Activated CD4-positive, alpha-beta memory T cell treated with anti-CD3 and anti-CD28 coated beads for 36 hours (primary cell): ENCODE measurements at regions not wholly inside any gene's neighbourhood (a gene's known extent, or its start where the extent isn't known, plus 50 kb on each side); places are given as distances from the start of the nearest gene placed in this dataset.

Experiments used
- CTCF ChIA-PET: fragments of 350-600 bp; sonication (Branson Sonifier 250); formaldehyde crosslinking; loops from one replicate; lab custom pipeline; 2021; ENCODE audit warnings: antibody characterized with exemption, inconsistent platforms; lab: Charles Lee
- POLR2A ChIA-PET: fragments of 350-600 bp; sonication (Branson Sonifier 250); formaldehyde crosslinking; loops from one replicate; lab custom pipeline; 2021; ENCODE audit warnings: antibody characterized with exemption; lab: Charles Lee
- DNase-seq: peaks from one replicate; pipeline ENCODE4 v3.0.0-alpha.2; 2020
- H3K27ac Mint-ChIP-seq: one replicate; pipeline ENCODE4 v1.8.0; 2021; ENCODE audit warnings: mixed read lengths
- H3K27me3 Mint-ChIP-seq: one replicate; pipeline ENCODE4 v1.8.0; 2021; ENCODE audit warnings: mixed read lengths
- H3K36me3 Mint-ChIP-seq: one replicate; pipeline ENCODE4 v1.8.0; 2021; ENCODE audit warnings: mixed read lengths
- H3K4me1 Mint-ChIP-seq: one replicate; pipeline ENCODE4 v1.8.0; 2021; ENCODE audit warnings: low read depth, mixed read lengths
- H3K4me3 Mint-ChIP-seq: one replicate; pipeline ENCODE4 v1.8.0; 2021; ENCODE audit warnings: mild to moderate bottlenecking, mixed read lengths
- H3K9me3 Mint-ChIP-seq: one replicate; pipeline ENCODE4 v1.8.0; 2021; ENCODE audit warnings: mixed read lengths
- intact Hi-C: fragments of 100-400 bp; cut with micrococcal nuclease; formaldehyde crosslinking; loops from one replicate; pipeline ENCODE4 v1.15.1; 2023

DNA sequence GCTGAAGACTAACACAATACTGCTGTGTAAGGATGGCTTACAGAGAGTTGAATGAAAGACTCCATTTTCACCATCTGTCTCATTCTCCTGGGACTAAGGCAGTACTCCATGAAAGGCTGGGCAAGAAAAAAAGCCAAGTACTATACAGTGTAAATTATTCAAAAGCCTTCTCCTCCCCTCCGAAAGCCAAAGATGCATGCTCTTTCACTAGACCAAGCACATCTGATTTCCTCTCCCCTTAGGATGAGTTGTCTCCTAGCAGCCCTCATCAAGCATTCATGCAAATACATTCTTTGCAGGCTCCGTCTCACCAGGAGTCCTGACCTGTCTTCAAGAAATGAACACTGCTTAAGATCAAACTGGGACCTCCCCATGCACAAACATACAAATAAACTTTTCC is 133.5 kb upstream of the THBS1 start:
- no peak for DNase-seq
- Mint-ChIP-seq H3K9me3 (no peaks in the 10 kb centered on the region), H3K4me3 (no peak overlapping the region), H3K27me3 (peaks cover 11% of the 10 kb centered on the region), H3K27ac (no peak overlapping the region), H3K36me3 (no peaks in the 10 kb centered on the region), H3K4me1 (no peaks in the 10 kb centered on the region)
- ChIA-PET CTCF (no interaction called here), POLR2A (no interaction called here)
- intact Hi-C loops, result no loop called here

DNA sequence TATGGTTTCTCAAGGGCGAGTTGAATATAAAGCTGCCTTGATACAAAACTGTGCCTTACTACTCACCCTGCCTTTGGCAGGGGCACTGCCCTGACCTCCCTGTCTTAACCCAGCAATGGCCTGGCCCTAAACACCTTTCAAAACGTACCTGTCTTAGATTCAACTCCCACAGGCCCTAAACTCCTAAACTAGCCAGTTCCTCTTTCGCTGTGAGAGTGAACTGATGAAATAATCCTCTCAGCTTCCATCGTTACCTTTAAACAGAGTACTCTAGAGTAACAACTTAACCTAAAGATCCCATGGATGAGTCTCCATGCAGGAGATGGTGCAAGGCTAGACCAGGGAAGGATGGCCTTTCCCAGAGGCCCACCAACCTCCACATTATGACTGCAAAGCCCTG is 133.0 kb upstream of the THBS1 start:
- intact Hi-C loops, result no loop called here
- H3K36me3 Mint-ChIP-seq, result no peaks in the 10 kb centered on the region
- H3K4me3 Mint-ChIP-seq, result no peak overlapping the region
- ChIA-PET POLR2A (no interaction called here), CTCF (no interaction called here)
- H3K9me3 Mint-ChIP-seq, result no peaks in the 10 kb centered on the region
- H3K27ac Mint-ChIP-seq, result no peak overlapping the region
- H3K27me3 Mint-ChIP-seq, result peaks cover 11% of the 10 kb centered on the region
- DNase-seq, result no peak
- no peaks in the 10 kb centered on the region for H3K4me1 Mint-ChIP-seq

DNA sequence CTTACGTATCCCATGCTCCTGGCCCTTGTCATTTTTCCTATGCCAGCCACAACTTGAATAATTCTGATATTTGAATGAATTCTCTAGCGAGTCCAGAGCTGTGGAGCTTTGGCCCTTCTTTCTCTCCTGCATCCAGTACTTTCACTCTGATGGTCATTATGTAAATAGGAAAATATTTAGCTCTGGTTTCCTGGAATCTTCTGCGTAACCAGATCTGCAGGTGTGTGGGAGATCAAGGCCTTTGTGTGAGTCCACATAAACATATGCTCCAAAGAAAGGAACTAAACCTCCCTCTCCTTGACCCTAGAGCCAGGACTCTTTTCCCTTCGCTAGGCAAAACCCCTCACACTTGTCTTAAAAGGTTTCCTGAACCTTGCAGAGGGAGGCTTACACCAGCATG is 132.5 kb upstream of the THBS1 start:
- Mint-ChIP-seq H3K4me3 (no peak overlapping the region), H3K9me3 (no peaks in the 10 kb centered on the region), H3K27ac (no peak overlapping the region), H3K36me3 (no peaks in the 10 kb centered on the region), H3K27me3 (peaks cover 11% of the 10 kb centered on the region), H3K4me1 (no peaks in the 10 kb centered on the region)
- ChIA-PET POLR2A (no interaction called here), CTCF (no interaction called here)
- DNase-seq, result no peak
- intact Hi-C loops, result no loop called here

DNA sequence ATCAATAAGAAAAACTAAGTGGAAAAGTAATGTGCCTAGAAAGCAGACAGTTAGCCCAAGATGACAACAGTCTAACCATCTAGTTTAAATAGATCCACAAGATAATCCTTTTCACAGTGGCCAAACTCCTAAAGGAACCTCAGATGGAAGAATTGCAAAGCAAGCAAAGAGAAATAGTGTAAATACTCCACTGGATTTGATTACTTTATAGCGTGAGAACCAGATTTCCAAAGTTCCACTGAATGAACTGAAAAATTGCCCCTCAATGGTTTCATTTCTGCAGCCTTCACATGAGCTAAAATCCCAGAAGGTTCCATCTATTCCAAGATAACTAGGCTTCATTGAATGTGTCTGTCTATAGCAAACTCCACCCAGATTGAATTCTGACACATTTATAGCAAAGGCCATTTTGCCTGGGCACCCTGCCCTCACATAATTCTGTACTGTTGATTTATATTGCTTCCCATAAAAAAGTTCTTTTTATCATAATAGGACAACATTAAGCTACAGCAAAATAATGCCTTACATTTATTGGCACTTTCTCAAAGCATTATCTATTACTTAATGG is 129.7 kb upstream of the THBS1 start:
- CTCF ChIA-PET, result no interaction called here

DNA sequence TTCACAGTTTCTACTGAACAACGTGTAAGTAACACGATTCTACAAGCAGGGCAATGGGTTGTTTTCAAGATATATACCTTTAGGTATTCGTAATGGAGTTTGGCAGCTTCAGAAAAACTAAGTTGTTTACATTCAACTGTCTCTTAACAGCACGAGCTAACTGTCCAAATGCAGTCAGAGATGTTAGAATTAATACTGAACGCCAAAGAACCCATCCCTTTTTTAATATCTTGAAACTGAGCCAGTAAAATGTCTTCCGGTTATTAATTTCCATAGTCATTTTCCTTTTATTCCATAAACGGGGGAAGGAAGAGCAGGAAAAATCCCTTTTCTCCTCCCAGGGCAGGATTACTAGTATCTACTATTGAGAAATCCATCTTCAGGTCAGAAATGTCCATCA is 129.0 kb upstream of the THBS1 start:
- Mint-ChIP-seq H3K36me3 (no peaks in the 10 kb centered on the region), H3K4me1 (no peaks in the 10 kb centered on the region), H3K27ac (no peak overlapping the region), H3K4me3 (no peak overlapping the region), H3K9me3 (no peaks in the 10 kb centered on the region), H3K27me3 (peaks cover 6% of the 10 kb centered on the region)
- POLR2A ChIA-PET, result no interaction called here
- intact Hi-C loops, result no loop called here
- CTCF ChIA-PET, result no interaction called here
- no peak for DNase-seq

More for the DNA sequence above, 129.7 kb upstream of the THBS1 start:
- POLR2A ChIA-PET, result no interaction called here
- H3K27me3 Mint-ChIP-seq, result peaks cover 6% of the 10 kb centered on the region
- H3K27ac Mint-ChIP-seq, result no peak overlapping the region
- no peaks in the 10 kb centered on the region for H3K36me3 Mint-ChIP-seq
- intact Hi-C loops, result no loop called here
- no peak overlapping the region for H3K4me3 Mint-ChIP-seq
- H3K4me1 Mint-ChIP-seq, result no peaks in the 10 kb centered on the region
- DNase-seq, result no peak
- H3K9me3 Mint-ChIP-seq, result no peaks in the 10 kb centered on the region

DNA sequence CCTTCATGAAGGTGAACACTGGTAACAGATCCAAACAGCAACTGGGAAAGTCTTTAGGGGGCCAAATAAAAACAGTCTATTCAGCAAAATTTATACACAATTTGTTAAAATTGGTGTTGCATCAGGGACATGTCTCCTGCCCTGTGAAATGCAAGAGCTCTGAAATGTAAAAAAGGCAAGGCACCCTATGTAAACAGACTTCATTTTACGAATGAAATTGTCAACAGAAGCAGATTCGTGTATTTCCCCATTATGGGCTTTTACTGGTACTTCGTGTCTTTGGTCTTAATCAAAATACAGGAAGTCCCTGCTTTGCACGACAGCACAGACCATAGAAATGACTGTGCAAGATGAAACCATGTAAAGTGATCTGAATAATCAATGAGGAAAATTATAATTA is 127.3 kb upstream of the THBS1 start:
- H3K27ac Mint-ChIP-seq, result no peak overlapping the region
- H3K9me3 Mint-ChIP-seq, result no peaks in the 10 kb centered on the region
- H3K36me3 Mint-ChIP-seq, result no peaks in the 10 kb centered on the region
- intact Hi-C loops, result no loop called here
- ChIA-PET CTCF (no interaction called here), POLR2A (no interaction called here)
- no peak overlapping the region for H3K4me3 Mint-ChIP-seq
- DNase-seq, result no peak
- peaks cover 2% of the 10 kb centered on the region for H3K27me3 Mint-ChIP-seq
- no peaks in the 10 kb centered on the region for H3K4me1 Mint-ChIP-seq

DNA sequence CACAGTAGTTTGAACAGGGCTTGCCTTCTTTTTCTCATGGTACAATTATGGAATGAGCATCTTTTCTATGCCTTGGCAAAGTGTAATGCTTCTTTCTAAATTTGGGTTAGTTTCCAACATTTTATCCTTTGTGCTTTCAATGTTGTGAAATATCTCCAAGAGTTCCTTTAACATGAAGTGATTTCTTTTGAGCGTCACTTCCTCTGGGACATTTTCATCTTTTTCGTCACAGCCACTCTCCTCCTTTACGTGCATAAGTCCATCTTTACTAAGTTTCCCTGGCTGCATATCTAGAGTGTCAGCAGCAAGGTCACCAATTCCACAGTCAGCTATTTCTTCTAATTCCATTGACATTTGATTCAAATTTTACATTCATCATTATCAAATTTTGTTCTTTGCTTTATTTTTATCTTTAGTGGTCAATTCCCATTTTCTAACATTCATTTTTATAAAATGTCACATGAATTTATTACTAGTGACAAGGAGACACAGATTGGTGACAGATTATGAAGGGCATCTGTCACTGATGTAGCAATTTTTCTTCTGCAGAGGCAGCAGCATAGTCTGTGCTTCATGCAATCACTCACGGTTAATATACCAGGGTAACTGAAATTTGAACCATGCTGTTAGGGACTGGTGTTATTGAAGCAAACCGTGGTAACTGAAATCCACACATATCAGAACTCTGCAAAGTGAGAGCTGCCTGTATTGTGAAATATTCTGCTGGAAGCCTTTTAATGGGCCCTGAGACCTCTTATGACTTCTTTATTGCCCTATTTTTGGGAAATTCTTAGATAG is 126.5 kb upstream of the THBS1 start:
- no peaks in the 10 kb centered on the region for H3K9me3 Mint-ChIP-seq
- no peak for DNase-seq
- ChIA-PET POLR2A (no interaction called here), CTCF (no interaction called here)
- peaks cover 2% of the 10 kb centered on the region for H3K27me3 Mint-ChIP-seq
- no peak overlapping the region for H3K27ac Mint-ChIP-seq
- H3K36me3 Mint-ChIP-seq, result no peaks in the 10 kb centered on the region
- H3K4me3 Mint-ChIP-seq, result no peak overlapping the region
- H3K4me1 Mint-ChIP-seq, result no peaks in the 10 kb centered on the region
- intact Hi-C loops, result no loop called here

DNA sequence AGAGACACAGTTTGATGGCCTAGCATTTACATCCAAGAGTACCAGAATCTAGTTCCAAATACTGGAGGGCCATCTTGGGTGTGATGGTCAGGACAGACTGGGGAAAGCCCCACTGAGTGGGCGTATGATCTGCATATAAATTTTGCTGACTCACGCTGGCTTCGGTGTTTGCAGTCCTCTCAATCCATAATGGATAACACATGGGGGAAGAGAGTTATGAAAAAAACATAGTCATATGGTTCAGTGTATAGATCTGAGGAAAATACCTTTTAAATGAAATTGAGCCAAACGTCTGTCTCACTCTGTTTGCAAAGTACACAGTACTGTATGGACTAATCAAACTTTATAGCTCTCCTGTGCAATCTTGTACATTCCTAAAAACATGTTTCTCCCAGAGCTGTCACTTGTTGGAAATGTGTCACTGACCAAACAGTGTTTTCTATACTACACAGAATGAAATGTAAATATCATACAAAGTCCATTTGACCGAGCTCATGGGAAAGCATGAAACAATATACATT is 125.3 kb upstream of the THBS1 start:
- intact Hi-C loops, result no loop called here
- no peaks in the 10 kb centered on the region for H3K4me1 Mint-ChIP-seq
- CTCF ChIA-PET, result no interaction called here
- no peak overlapping the region for H3K27ac Mint-ChIP-seq
- no peak overlapping the region for H3K4me3 Mint-ChIP-seq
- POLR2A ChIA-PET, result no interaction called here
- peaks cover 2% of the 10 kb centered on the region for H3K27me3 Mint-ChIP-seq
- H3K9me3 Mint-ChIP-seq, result no peaks in the 10 kb centered on the region
- peak; percentile 27 for DNase-seq
- H3K36me3 Mint-ChIP-seq, result no peaks in the 10 kb centered on the region

DNA sequence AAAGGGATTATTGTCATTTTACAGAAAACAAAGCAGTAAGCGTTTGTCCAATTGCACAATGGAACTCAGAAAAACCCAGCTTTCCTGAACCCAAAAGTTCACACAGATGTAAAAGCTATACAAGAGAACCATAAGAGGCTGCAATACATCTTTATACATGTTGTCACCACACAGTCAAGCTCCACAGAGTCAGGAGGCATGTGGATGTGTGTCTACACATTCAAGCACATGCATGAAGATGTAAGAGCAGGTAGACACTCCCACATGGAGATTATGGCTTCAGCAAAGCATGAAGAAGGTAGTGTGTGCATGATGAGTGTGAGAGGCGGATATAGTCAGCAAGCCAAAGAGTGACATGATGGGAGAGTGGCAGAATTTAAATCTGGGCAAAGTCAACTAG is 124.7 kb upstream of the THBS1 start:
- DNase-seq, result no peak
- CTCF ChIA-PET, result no interaction called here
- H3K27ac Mint-ChIP-seq, result no peak overlapping the region
- no peaks in the 10 kb centered on the region for H3K36me3 Mint-ChIP-seq
- intact Hi-C loops, result no loop called here
- H3K4me3 Mint-ChIP-seq, result no peak overlapping the region
- no peaks in the 10 kb centered on the region for H3K9me3 Mint-ChIP-seq
- H3K4me1 Mint-ChIP-seq, result no peaks in the 10 kb centered on the region
- H3K27me3 Mint-ChIP-seq, result peaks cover 3% of the 10 kb centered on the region
- POLR2A ChIA-PET, result no interaction called here

DNA sequence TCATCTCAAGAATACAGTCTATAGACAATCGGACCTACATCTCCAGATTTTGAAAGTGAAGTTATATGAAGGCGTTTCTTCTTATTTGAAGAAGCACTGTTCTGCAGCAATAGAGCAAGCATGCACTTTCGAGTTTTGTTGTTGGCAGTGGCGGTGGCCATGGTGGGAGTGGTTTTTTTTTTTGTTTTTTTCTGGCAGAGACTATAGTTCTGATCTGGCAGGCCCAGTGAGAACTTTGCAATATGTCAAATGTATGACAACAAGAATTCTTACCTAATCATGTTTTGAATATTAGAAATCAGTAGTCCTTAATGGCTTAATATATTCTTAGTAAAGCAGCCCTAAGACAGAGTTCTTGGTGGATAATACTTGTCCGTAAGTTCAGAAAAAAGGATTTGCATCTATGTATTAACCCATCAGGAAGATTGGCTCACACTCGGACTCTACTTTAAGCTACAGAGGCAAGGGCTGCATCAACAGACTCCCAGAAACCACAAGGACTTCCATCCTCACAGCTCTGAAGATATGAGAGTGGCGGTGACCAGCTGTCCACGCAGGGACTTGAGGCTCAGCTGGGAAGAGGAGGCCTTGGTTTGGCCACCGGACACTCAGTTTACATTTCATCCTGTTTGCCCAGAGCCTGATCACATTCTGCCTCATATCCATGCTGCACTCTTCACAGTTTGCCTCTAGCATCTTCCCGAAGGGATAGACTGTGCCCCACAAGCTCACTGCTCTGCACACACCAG is 124.1 kb upstream of the THBS1 start:
- Mint-ChIP-seq H3K36me3 (no peaks in the 10 kb centered on the region), H3K27ac (no peak overlapping the region), H3K4me3 (no peak overlapping the region), H3K27me3 (peaks cover 3% of the 10 kb centered on the region), H3K4me1 (no peaks in the 10 kb centered on the region), H3K9me3 (no peaks in the 10 kb centered on the region)
- ChIA-PET POLR2A (no interaction called here), CTCF (no interaction called here)
- no peak for DNase-seq
- intact Hi-C loops, result no loop called here

DNA sequence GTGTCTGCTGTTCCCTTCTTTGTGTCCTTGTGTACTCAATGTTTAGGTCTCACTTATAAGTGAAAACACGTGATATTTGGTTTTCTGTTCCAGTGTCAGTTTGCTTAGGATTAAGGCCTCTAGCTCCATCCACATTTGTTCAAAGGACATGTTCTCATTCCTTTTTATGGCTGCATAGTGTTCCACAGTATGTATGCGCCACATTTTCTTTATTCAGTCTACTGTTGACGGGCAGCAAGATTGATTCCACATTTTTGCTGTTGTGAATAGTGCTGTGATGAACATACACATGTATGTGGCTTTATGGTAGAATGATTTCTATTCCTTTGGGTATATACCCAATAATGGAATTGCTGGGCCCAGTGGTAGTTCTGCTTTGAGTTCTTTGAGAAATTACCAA is 122.7 kb upstream of the THBS1 start:
- H3K4me3 Mint-ChIP-seq, result no peak overlapping the region
- peaks cover 3% of the 10 kb centered on the region for H3K27me3 Mint-ChIP-seq
- no peaks in the 10 kb centered on the region for H3K4me1 Mint-ChIP-seq
- H3K27ac Mint-ChIP-seq, result no peak overlapping the region
- ChIA-PET CTCF (no interaction called here), POLR2A (no interaction called here)
- no peaks in the 10 kb centered on the region for H3K9me3 Mint-ChIP-seq
- no peaks in the 10 kb centered on the region for H3K36me3 Mint-ChIP-seq
- no peak for DNase-seq
- intact Hi-C loops, result no loop called here

DNA sequence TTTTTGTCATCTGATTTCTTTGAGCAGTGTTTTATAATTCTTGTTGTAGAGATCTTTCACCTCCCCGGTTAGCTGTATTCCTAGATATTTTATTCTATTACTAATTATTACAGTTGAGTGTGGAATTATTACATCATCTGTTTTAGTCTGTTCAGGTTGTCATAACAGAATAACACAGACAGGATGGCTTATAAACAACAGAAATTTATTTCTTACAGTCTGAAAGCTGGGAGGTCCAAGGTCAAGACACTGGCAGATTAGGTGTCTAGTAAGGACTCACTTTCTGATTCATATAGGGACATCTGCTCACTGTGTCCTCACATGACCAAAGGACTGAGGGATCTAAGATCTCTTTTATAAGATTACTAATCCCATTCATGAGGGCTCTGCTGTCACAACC is 121.3 kb upstream of the THBS1 start:
- no peak overlapping the region for H3K27ac Mint-ChIP-seq
- H3K4me1 Mint-ChIP-seq, result no peaks in the 10 kb centered on the region
- no peaks in the 10 kb centered on the region for H3K9me3 Mint-ChIP-seq
- H3K27me3 Mint-ChIP-seq, result peaks cover 2% of the 10 kb centered on the region
- no peak for DNase-seq
- H3K36me3 Mint-ChIP-seq, result no peaks in the 10 kb centered on the region
- POLR2A ChIA-PET, result no interaction called here
- no peak overlapping the region for H3K4me3 Mint-ChIP-seq
- intact Hi-C loops, result no loop called here
- CTCF ChIA-PET, result no interaction called here
